Ovary (tissue), 7 donors: ENCODE measurements at regions not wholly inside any gene's neighbourhood (a gene's known extent, or its start where the extent isn't known, plus 50 kb on each side); places are given as distances from the start of the nearest gene placed in this dataset.

ENCODE experiments used
- DNase-seq, 5 donors: peaks; one replicate each; pipeline ENCODE4 v3.0.0-alpha.2; 2019 to 2020
- H3K27ac ChIP-seq, 2 donors: fragments of 200-600 bp; one replicate each; pipeline versions ENCODE4 v1.5.1 to v1.8.0; 2019 to 2022
- H3K27me3 ChIP-seq: fragments of 200-600 bp; one replicate; pipeline ENCODE4 v1.8.0; 2022
- H3K36me3 ChIP-seq: fragments of 200-600 bp; sonication (generic); one replicate; pipeline ENCODE4 v1.5.1; 2019
- H3K4me1 ChIP-seq: one replicate; pipeline ENCODE4 v1.8.1; 2013; ENCODE audit warnings: mild to moderate bottlenecking, moderate library complexity; ENCODE audit not compliant: insufficient read depth
- H3K4me3 ChIP-seq: fragments of 200-600 bp; sonication (generic); one replicate; pipeline ENCODE4 v1.5.1; 2017
- H3K9me3 ChIP-seq, 2 donors: fragments of 200-600 bp in 1 of 2; sonication (generic) in 1 of 2; one replicate each; pipeline versions ENCODE4 v1.5.1 to v1.8.1; 2013 to 2019; ENCODE audit warnings: mild to moderate bottlenecking in 1 of 2, moderate library complexity in 1 of 2
- CTCF ChIP-seq, 3 donors: fragments of 450-650 bp in 2 of 3; fragments of 200-600 bp in 1 of 3; IDR thresholded peaks; one replicate each; pipeline versions ENCODE4 v1.5.1 to v1.8.0; 2016 to 2022; ENCODE audit warnings: antibody characterized with exemption in 3 of 3, mild to moderate bottlenecking in 1 of 3
- EP300 ChIP-seq: sonication (generic); formaldehyde crosslinking; IDR thresholded peaks from one replicate; pipeline ENCODE4 v1.6.1; 2017; ENCODE audit warnings: antibody characterized with exemption
- POLR2A ChIP-seq: fragments of 450-650 bp; IDR thresholded peaks from one replicate; pipeline ENCODE4 v1.6.1; 2017; ENCODE audit warnings: antibody characterized with exemption, mild to moderate bottlenecking, moderate library complexity
- WGBS, 3 donors: extraction: QIAGEN DNeasy Blood & Tissue Kit in 1 of 3; methylation state at CpG; one replicate each; pipeline versions ENCODE4 v1.1.5 to v1.1.7; 2013 to 2017; 5-methylcytosine and 5-hydroxymethylcytosine counted together
- intact Hi-C, 4 donors: fragments of 100-400 bp; cut with DNase I; formaldehyde crosslinking; loops; one replicate each; pipeline versions ENCODE4 v1.11.0 to v1.15.1; 2022 to 2023
- donor health status: DM: no; HTN: no; CAD: no; lungs with moderate emphysema.
- donor health status: DM: no; HTN: no; CAD: no.
- donor health status: Bipolar disorder and iron deficiency.
- donor health status: DM: no; HTN: no; CAD: no.
- donor health status: DM: yes; HTN: yes; CAD: no.

GRCh38 chr6:120219339-120219738, 869.8 kb upstream of the MAN1A1 start:
- Histone ChIP-seq H3K4me1 (no peaks in the 10 kb centered on the region), H3K4me3 (no peak overlapping the region), H3K27me3 (no peaks in the 10 kb centered on the region), H3K36me3 (no peaks in the 10 kb centered on the region), H3K27ac (no peak overlapping the region), H3K9me3 (no peaks in the 10 kb centered on the region)
- TF ChIP-seq POLR2A (no peak), EP300 (no peak), CTCF (IDR thresholded peaks at IDR 0.05) (no peak)
- intact Hi-C loops: no loop called here
- 64 to 74% (median 69%) methylated on average over 1 of the region's 1 CpG for WGBS, 3 donors
- no peak for DNase-seq

GRCh38 chr6:120214088-120214499, 864.5 kb upstream of the MAN1A1 start:
- H3K4me3 ChIP-seq: no peak overlapping the region

GRCh38 chr6:120211955-120212792, 862.6 kb upstream of the MAN1A1 start:
- no peaks in the 10 kb centered on the region for H3K4me1 ChIP-seq
- H3K27me3 ChIP-seq: no peaks in the 10 kb centered on the region
- no peak for DNase-seq
- TF ChIP-seq EP300: no peak
- no peaks in the 10 kb centered on the region for H3K9me3 ChIP-seq
- H3K36me3 ChIP-seq: no peaks in the 10 kb centered on the region
- 57 to 69% (median 68%) methylated on average over 4 of the region's 4 CpGs for WGBS, 3 donors
- intact Hi-C loops: no loop called here
- no peak overlapping the region for H3K4me3 ChIP-seq
- H3K27ac ChIP-seq: no peak overlapping the region

More at GRCh38 chr6:120214088-120214499, 864.5 kb upstream of the MAN1A1 start:
- no peaks in the 10 kb centered on the region for H3K27me3 ChIP-seq
- no peaks in the 10 kb centered on the region for H3K4me1 ChIP-seq
- intact Hi-C loops: no loop called here
- no peaks in the 10 kb centered on the region for H3K36me3 ChIP-seq
- TF ChIP-seq POLR2A: no peak
- no peak for TF ChIP-seq EP300
- TF ChIP-seq CTCF (IDR thresholded peaks at IDR 0.05): no peak
- H3K27ac ChIP-seq: no peak overlapping the region
- no peaks in the 10 kb centered on the region for H3K9me3 ChIP-seq
- no peak for DNase-seq

- no peak overlapping the region for H3K27ac ChIP-seq
- intact Hi-C loops: no loop called here
- TF ChIP-seq EP300 (no peak), CTCF (IDR thresholded peaks at IDR 0.05) (no peak), POLR2A (no peak)
- no peaks in the 10 kb centered on the region for H3K36me3 ChIP-seq
- no peak for DNase-seq
- H3K4me1 ChIP-seq: no peaks in the 10 kb centered on the region
- H3K9me3 ChIP-seq: no peaks in the 10 kb centered on the region
- WGBS, 3 donors: 89 to 94% (median 93%) methylated on average over 1 of the region's 1 CpG
- no peaks in the 10 kb centered on the region for H3K27me3 ChIP-seq
- H3K4me3 ChIP-seq: no peak overlapping the region
These were observed 853.3 kb upstream of the MAN1A1 start for GRCh38 chr6:120202878-120203277.

- no peak for TF ChIP-seq CTCF (IDR thresholded peaks at IDR 0.05)
- no peak for TF ChIP-seq EP300
- no peak for TF ChIP-seq POLR2A
- H3K9me3 ChIP-seq: no peaks in the 10 kb centered on the region
- no peaks in the 10 kb centered on the region for H3K36me3 ChIP-seq
- no peak for DNase-seq
- intact Hi-C loops: no loop called here
- WGBS, 3 donors: 87 to 94% (median 92%) methylated on average over 2 of the region's 2 CpGs
- H3K4me1 ChIP-seq: no peaks in the 10 kb centered on the region
- H3K27me3 ChIP-seq: no peaks in the 10 kb centered on the region
- H3K4me3 ChIP-seq: no peak overlapping the region
- H3K27ac ChIP-seq: no peak overlapping the region
These were observed 851.3 kb upstream of the MAN1A1 start for GRCh38 chr6:120200853-120201252.
